GM23248 (cell line): ENCODE measurements at regions not wholly inside any gene's neighbourhood (a gene's known extent, or its start where the extent isn't known, plus 50 kb on each side); places are given as distances from the start of the nearest gene placed in this dataset.

Experiments used
- EZH2 ChIP-seq: fragments of 200-600 bp; sonication (generic); IDR thresholded peaks from 2 replicates; pipeline ENCODE4 v1.6.1; 2018; ENCODE audit warnings: antibody characterized with exemption, mild to moderate bottlenecking; ENCODE audit not compliant: insufficient read depth, poor library complexity, severe bottlenecking
- EZH2phosphoT487 ChIP-seq: fragments of 200-600 bp; sonication (generic); IDR thresholded peaks from 2 replicates; pipeline ENCODE4 v1.6.1; 2018; ENCODE audit warnings: antibody characterized with exemption, moderate library complexity, mild to moderate bottlenecking, low read depth; ENCODE audit not compliant: insufficient read depth

- TF ChIP-seq EZH2 (no peak), EZH2phosphoT487 (no peak)
Observed at GRCh38 chr4:107391630-107392028, 328.4 kb downstream of the PAPSS1 start.
